ENCODE measurements at regions not wholly inside any gene's neighbourhood (a gene's known extent, or its start where the extent isn't known, plus 50 kb on each side); places are given as distances from the start of the nearest gene placed in this dataset.

GRCh38 chr1:3965693-3966092 lies 65.6 kb upstream of the C1orf174 start:
- TF ChIP-seq POLR2A (IDR thresholded peaks at IDR 0.05; ENCODE audit: low read length) (no peak), GATA1 (IDR thresholded peaks at IDR 0.05; ENCODE audit: low read depth, low read length) (no peak)

Data from erythroblast (primary cell).